ENCODE measurements at regions not wholly inside any gene's neighbourhood (a gene's known extent, or its start where the extent isn't known, plus 50 kb on each side); places are given as distances from the start of the nearest gene placed in this dataset.

DNA sequence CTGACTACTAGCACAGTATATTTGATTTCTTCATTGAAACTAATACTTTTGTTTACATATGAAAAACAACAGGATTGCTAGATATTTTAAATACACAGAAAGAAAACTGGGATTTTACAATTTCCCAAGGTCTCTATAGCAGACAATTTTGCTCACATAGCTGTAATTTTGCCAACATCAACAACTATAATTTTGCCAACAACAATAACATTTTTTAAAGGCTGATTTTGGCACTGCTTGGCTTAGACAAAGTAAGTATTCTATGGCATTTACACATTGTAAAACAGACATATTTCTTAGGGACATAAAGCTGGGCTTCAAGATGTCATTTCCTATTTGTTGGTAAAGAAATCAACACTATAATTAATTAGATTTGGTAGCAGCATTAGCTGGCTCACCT, 922.1 kb downstream of the RAB28 start:
- peaks cover 3% of the 10 kb centered on the region; the same call in 1 of the 2 replicates for H3K36me3 Mint-ChIP-seq
- H3K27me3 Mint-ChIP-seq (ENCODE audit: low read depth): no peaks in the 10 kb centered on the region
- no peak for ATAC-seq
- H3K4me3 Mint-ChIP-seq: no peak overlapping the region
- CTCF ChIA-PET: no interaction called here
- H3K9me3 Mint-ChIP-seq: peaks cover 31% of the 10 kb centered on the region
- no peak for DNase-seq (ENCODE audit: low spot score)
- H3K27ac Mint-ChIP-seq: no peak overlapping the region
- POLR2A ChIA-PET: no interaction called here
- no peak for TF ChIP-seq ZNF416 (CRISPR knock-in tag; IDR thresholded peaks at IDR 0.05)
- TF ChIP-seq NFE2L1 (CRISPR knock-in tag; IDR thresholded peaks at IDR 0.05): no peak
- no peak for TF ChIP-seq ZNF263 (CRISPR knock-in tag; IDR thresholded peaks at IDR 0.05; ENCODE audit: low read depth)
- TF ChIP-seq NFYB (CRISPR knock-in tag; conservative IDR thresholded peaks at IDR 0.05; ENCODE audit: low read depth): no peak
- peaks cover 7% of the 10 kb centered on the region for H3K4me1 Mint-ChIP-seq

DNA sequence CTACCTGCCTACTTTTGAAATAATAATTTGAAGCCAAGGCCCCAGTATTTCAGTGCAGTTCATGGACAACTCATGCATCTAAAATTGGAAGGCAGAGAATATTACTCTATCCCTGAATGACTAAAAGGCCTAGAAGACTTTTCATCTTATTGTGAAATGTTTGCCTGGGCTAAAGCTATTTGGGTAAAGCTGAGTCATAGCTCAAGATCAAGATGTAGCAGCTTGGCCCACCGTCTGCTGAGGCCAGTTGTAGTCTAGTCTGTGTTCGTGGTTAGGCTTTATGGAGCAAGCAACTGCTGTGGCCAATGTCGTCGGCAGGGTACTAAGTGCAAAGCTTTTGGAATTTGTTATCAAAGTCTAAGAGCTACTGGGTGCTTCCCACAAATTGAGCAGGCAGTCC, 929.1 kb downstream of the RAB28 start:
- Mint-ChIP-seq H3K4me1 (no peaks in the 10 kb centered on the region), H3K36me3 (peaks cover 5% of the 10 kb centered on the region; the same call in 1 of the 2 replicates), H3K27me3 (ENCODE audit: low read depth) (no peaks in the 10 kb centered on the region), H3K4me3 (no peak overlapping the region), H3K9me3 (peaks cover 34% of the 10 kb centered on the region), H3K27ac (no peak overlapping the region)
- POLR2A ChIA-PET: no interaction called here
- TF ChIP-seq GABPB1 (CRISPR knock-in tag; IDR thresholded peaks at IDR 0.05) (no peak), TCF7 (CRISPR knock-in tag; IDR thresholded peaks at IDR 0.05; ENCODE audit: low read depth) (no peak), ZNF121 (CRISPR knock-in tag; IDR thresholded peaks at IDR 0.05) (no peak), JAZF1 (CRISPR knock-in tag; IDR thresholded peaks at IDR 0.05) (no peak)
- no peak for DNase-seq (ENCODE audit: low spot score)
- no peak for ATAC-seq
- CTCF ChIA-PET: no interaction called here

DNA sequence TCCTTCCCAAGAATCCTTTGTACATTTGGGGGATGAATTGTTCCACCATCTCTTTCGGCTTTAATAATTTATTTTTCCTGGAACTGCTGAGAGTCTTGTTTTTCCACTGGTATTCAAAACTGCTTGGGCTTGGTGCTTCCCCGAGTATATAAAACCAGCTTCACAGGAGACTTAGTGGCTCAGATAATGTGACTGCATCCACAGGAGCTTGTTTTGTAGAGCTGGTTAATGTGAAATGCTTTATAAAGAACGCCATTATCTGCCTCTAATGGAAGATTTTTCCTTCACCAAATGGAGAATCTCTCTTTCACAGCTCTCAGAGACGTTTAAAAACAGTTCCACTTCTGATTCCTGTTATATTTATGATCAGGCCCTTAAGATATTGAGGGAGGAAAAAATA, 935.5 kb downstream of the RAB28 start:
- DNase-seq (ENCODE audit: low spot score): no peak
- peaks cover 27% of the 10 kb centered on the region for H3K9me3 Mint-ChIP-seq
- ATAC-seq: no peak
- H3K4me1 Mint-ChIP-seq: peaks cover 11% of the 10 kb centered on the region
- ChIA-PET CTCF (no interaction called here), POLR2A (no interaction called here)
- no peak overlapping the region for H3K4me3 Mint-ChIP-seq
- peaks cover 7% of the 10 kb centered on the region for H3K36me3 Mint-ChIP-seq
- no peak overlapping the region for H3K27ac Mint-ChIP-seq
- H3K27me3 Mint-ChIP-seq (ENCODE audit: low read depth): no peaks in the 10 kb centered on the region
- TF ChIP-seq MYBL2 (CRISPR knock-in tag; IDR thresholded peaks at IDR 0.05): no peak
- TF ChIP-seq TEAD1 (CRISPR knock-in tag; IDR thresholded peaks at IDR 0.05): no peak
- TF ChIP-seq, protein P1, sequence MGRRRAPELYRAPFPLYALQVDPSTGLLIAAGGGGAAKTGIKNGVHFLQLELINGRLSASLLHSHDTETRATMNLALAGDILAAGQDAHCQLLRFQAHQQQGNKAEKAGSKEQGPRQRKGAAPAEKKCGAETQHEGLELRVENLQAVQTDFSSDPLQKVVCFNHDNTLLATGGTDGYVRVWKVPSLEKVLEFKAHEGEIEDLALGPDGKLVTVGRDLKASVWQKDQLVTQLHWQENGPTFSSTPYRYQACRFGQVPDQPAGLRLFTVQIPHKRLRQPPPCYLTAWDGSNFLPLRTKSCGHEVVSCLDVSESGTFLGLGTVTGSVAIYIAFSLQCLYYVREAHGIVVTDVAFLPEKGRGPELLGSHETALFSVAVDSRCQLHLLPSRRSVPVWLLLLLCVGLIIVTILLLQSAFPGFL (CRISPR knock-in tag; IDR thresholded peaks at IDR 0.05; ENCODE audit: borderline replicate concordance): no peak
- TF ChIP-seq, protein P2, sequence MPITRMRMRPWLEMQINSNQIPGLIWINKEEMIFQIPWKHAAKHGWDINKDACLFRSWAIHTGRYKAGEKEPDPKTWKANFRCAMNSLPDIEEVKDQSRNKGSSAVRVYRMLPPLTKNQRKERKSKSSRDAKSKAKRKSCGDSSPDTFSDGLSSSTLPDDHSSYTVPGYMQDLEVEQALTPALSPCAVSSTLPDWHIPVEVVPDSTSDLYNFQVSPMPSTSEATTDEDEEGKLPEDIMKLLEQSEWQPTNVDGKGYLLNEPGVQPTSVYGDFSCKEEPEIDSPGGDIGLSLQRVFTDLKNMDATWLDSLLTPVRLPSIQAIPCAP (CRISPR knock-in tag; IDR thresholded peaks at IDR 0.05): no peak
- TF ChIP-seq ZNF263 (CRISPR knock-in tag; IDR thresholded peaks at IDR 0.05; ENCODE audit: low read depth): no peak
- TF ChIP-seq, protein P3, sequence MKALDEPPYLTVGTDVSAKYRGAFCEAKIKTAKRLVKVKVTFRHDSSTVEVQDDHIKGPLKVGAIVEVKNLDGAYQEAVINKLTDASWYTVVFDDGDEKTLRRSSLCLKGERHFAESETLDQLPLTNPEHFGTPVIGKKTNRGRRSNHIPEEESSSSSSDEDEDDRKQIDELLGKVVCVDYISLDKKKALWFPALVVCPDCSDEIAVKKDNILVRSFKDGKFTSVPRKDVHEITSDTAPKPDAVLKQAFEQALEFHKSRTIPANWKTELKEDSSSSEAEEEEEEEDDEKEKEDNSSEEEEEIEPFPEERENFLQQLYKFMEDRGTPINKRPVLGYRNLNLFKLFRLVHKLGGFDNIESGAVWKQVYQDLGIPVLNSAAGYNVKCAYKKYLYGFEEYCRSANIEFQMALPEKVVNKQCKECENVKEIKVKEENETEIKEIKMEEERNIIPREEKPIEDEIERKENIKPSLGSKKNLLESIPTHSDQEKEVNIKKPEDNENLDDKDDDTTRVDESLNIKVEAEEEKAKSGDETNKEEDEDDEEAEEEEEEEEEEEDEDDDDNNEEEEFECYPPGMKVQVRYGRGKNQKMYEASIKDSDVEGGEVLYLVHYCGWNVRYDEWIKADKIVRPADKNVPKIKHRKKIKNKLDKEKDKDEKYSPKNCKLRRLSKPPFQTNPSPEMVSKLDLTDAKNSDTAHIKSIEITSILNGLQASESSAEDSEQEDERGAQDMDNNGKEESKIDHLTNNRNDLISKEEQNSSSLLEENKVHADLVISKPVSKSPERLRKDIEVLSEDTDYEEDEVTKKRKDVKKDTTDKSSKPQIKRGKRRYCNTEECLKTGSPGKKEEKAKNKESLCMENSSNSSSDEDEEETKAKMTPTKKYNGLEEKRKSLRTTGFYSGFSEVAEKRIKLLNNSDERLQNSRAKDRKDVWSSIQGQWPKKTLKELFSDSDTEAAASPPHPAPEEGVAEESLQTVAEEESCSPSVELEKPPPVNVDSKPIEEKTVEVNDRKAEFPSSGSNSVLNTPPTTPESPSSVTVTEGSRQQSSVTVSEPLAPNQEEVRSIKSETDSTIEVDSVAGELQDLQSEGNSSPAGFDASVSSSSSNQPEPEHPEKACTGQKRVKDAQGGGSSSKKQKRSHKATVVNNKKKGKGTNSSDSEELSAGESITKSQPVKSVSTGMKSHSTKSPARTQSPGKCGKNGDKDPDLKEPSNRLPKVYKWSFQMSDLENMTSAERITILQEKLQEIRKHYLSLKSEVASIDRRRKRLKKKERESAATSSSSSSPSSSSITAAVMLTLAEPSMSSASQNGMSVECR (CRISPR knock-in tag; IDR thresholded peaks at IDR 0.05; ENCODE audit: borderline replicate concordance): no peak
- TF ChIP-seq, protein P4, sequence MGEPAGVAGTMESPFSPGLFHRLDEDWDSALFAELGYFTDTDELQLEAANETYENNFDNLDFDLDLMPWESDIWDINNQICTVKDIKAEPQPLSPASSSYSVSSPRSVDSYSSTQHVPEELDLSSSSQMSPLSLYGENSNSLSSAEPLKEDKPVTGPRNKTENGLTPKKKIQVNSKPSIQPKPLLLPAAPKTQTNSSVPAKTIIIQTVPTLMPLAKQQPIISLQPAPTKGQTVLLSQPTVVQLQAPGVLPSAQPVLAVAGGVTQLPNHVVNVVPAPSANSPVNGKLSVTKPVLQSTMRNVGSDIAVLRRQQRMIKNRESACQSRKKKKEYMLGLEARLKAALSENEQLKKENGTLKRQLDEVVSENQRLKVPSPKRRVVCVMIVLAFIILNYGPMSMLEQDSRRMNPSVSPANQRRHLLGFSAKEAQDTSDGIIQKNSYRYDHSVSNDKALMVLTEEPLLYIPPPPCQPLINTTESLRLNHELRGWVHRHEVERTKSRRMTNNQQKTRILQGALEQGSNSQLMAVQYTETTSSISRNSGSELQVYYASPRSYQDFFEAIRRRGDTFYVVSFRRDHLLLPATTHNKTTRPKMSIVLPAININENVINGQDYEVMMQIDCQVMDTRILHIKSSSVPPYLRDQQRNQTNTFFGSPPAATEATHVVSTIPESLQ (CRISPR knock-in tag; IDR thresholded peaks at IDR 0.05): no peak
- no peak for TF ChIP-seq SOX15 (CRISPR knock-in tag; IDR thresholded peaks at IDR 0.05)
- TF ChIP-seq ELF4 (CRISPR knock-in tag; IDR thresholded peaks at IDR 0.05; ENCODE audit: low read depth): no peak
- TF ChIP-seq IRF2 (CRISPR knock-in tag; IDR thresholded peaks at IDR 0.05; ENCODE audit: borderline replicate concordance, low read depth): no peak
- TF ChIP-seq FOXP1 (CRISPR knock-in tag; IDR thresholded peaks at IDR 0.05; ENCODE audit: borderline replicate concordance): no peak
- no peak for TF ChIP-seq NR3C1 (CRISPR knock-in tag; conservative IDR thresholded peaks at IDR 0.05; ENCODE audit: low read depth)
- TF ChIP-seq EMX1 (CRISPR knock-in tag; IDR thresholded peaks at IDR 0.05): no peak
- TF ChIP-seq, protein P5, sequence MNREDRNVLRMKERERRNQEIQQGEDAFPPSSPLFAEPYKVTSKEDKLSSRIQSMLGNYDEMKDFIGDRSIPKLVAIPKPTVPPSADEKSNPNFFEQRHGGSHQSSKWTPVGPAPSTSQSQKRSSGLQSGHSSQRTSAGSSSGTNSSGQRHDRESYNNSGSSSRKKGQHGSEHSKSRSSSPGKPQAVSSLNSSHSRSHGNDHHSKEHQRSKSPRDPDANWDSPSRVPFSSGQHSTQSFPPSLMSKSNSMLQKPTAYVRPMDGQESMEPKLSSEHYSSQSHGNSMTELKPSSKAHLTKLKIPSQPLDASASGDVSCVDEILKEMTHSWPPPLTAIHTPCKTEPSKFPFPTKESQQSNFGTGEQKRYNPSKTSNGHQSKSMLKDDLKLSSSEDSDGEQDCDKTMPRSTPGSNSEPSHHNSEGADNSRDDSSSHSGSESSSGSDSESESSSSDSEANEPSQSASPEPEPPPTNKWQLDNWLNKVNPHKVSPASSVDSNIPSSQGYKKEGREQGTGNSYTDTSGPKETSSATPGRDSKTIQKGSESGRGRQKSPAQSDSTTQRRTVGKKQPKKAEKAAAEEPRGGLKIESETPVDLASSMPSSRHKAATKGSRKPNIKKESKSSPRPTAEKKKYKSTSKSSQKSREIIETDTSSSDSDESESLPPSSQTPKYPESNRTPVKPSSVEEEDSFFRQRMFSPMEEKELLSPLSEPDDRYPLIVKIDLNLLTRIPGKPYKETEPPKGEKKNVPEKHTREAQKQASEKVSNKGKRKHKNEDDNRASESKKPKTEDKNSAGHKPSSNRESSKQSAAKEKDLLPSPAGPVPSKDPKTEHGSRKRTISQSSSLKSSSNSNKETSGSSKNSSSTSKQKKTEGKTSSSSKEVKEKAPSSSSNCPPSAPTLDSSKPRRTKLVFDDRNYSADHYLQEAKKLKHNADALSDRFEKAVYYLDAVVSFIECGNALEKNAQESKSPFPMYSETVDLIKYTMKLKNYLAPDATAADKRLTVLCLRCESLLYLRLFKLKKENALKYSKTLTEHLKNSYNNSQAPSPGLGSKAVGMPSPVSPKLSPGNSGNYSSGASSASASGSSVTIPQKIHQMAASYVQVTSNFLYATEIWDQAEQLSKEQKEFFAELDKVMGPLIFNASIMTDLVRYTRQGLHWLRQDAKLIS (CRISPR knock-in tag; IDR thresholded peaks at IDR 0.05; ENCODE audit: borderline replicate concordance): no peak
